Stimulated activated CD4-positive, alpha-beta T cell treated with anti-CD3 and anti-CD28 coated beads, Interleukin-2, amount 100 ng/mL, for 48 hours (primary cell): ENCODE measurements at regions not wholly inside any gene's neighbourhood (a gene's known extent, or its start where the extent isn't known, plus 50 kb on each side); places are given as distances from the start of the nearest gene placed in this dataset.

Source experiments
- DNase-seq, 2 donors: peaks; one replicate each; pipeline ENCODE4 v3.0.0-alpha.2; 2020

DNA sequence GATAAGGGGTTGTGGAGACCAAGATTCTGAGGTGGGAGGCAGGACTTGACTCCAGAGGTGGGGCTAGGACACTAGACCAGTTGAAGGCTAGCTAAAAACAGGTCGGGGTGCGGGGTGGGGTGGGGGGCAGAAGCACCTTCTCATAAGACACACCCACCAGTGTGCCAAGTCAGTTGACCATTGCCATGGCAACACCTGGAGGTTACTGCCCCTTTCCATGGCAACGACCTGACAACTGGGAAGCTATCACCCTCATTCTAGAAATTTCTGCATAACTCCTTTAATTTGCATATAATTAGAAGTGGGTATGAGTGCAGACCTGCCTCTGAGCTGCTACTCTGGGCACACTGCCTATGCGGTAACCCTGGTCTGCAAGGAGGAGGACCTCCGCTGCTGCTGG lies 53.9 kb upstream of the ALOX12 start:
- DNase-seq, result no peak

GRCh38 chr17:6943406-6943805 lies 52.4 kb upstream of the ALOX12 start:
- no peak for DNase-seq
